ENCODE measurements at regions not wholly inside any gene's neighbourhood (a gene's known extent, or its start where the extent isn't known, plus 50 kb on each side); places are given as distances from the start of the nearest gene placed in this dataset.
"Not testable (repeated sequence)": the region's sequence is repeated elsewhere in the genome, so short reads cannot be mapped to it uniquely, and the experiment has no call there.

GRCh38 chr2:18304849-18305248, 255.6 kb downstream of the RDH14 start:
- no peak for DNase-seq

DNA sequence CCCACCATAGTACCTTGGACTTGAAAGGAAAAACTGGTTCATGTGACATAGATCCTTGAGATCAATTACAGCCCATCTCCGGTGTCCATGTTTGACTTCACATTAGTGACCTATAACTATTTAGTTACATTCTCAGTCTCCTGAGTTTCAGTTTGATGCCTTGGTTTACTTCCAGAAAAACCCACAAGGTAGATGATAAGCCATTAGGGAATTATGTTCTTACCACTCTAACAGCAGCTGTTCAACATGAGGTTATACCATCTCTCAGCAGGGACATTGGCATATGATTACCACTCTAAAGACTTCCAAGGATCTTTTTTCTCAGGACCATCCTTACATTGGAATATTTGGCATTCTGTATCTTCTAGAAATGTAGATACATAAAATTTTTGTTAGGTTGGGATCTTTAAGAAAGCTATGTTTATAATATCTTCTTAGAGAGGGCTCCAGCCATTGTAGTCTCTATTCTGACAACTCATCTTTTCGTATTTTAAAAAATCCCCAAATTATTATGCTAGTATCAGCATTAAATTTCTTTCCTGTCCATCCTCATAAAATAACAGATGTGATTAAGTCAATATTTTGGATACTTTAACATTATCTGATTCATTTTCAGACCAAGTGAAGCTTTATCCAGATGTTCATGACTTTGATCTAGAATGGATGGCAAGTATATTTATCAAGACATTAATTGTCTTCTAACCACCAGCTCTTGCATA, 258.9 kb downstream of the RDH14 start:
- DNase-seq: no peak

- no peak for DNase-seq
These were observed 260.8 kb downstream of the RDH14 start for GRCh38 chr2:18299423-18300212.

DNA sequence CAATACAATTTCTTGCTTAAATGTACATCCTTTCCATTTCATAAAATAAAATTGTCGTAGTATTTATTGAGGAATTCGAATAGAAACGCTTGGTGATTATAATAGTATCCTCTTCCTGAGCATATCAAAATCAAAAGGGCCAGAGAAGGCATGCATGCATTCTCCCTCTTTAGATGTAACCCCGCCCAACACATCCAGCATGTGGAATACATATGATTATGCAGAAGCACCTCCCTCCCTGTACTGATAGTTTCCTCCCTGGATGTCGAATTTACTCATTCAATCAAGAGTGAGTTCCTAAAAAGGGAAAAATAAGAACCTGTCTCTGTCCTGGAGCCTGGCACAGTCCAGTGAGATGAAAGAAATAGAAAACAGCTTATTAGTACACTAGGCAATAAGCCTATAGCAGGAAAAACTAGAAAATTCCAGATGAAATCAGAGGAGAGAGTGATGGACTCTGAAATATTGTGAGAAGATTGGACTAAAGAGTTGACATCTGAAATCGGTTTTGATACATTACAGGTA, 262.9 kb downstream of the RDH14 start:
- DNase-seq: no peak

DNA sequence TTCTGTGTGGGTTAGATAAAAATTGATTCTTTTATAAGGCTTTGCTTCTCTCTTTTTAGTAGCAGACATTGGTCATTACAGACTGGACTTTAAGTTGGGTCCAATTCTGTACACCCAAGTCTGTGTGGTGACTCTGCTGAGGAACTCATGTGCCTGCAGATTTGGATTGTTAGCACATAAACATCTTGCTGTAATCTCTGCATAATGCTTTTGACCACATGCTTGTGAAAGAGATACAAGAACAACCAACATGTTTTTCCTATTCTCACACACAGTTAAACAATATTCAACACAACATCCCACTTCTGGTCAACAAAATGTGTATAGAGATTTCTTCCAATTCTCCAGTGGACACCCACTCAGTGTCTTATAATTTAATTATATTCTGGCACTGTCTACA, 270.1 kb downstream of the RDH14 start:
- no peak for DNase-seq

DNA sequence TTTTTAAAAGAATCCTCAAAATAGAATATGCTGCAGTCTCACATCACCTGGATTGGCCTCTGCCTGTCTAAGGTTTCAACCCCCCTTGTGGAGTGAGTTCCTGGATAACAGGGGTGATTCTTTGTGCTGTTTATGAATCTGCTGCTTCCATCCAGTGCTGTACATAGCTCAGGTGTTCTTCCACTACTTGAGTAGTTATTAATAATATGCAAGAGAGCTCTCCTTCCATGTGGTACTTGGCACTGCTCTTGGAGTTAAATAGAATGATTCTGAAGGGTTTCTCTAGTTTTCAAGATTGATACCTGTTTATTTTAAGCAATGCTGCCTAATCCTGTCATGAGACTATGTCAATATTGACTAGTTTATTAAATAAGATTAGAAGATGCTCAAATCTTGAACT, 273.6 kb downstream of the RDH14 start:
- no peak for DNase-seq

DNA sequence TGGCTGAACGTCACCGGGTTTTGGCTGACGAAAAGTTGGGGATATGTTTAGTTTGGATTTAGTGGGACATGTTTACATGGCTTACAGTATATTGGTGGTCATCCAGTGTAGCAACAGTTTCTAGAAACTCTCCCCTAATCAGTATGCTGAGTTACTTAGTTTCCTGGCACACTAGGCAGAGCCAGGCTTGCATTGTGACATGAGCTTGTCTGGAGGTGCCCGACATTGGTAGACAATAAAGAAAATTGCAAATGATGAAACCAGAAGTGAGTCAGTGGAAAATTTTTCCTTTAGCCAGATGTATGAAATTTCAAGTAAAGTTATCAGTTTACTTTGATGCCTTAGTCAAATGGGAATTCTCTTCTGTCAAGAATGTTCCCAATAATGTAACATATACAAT, 276.1 kb downstream of the RDH14 start:
- no peak for DNase-seq

DNA sequence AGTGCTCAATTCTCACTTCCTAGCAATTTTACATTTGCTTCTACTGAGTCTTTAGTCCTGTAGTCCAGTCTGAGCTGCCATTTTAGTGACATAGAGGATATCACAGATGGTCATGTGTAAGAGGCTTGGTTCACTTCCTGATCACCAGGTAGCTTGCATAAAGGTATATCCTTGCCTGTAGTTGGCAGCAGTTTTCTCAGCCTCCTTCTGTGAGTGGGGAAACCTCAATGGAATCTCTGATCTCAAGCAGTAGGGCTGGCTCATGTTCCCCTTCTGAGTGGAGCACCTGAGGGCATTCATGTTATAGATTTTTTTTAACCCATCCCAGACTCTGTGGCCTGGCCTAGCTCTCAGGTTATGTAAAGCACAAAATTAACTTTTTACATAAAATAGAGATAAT, 278.4 kb downstream of the RDH14 start:
- DNase-seq: no peak

DNA sequence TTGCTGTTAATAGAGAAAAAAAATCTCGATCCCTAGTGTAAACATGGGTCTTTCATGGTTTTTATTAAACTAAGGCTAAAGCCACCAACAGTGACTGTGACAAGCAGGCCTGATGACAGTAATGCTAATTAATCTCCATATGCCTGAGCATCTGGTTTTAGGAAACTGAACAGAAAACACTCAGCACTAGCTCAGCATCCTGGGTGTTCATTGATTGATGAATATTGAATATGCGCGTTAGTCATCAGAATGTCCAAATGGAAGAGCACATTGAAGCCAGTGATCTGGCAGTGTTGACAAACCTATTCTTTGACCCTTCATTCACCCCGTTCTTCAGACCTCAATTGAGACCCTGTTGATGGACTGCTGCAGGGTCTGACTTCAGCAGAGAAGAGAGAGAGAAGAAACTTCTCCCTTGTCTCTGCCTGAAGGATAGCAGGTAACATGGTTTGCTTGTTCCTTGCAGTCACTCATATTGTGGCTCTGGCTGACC, 283.8 kb downstream of the RDH14 start:
- no peak for DNase-seq

DNA sequence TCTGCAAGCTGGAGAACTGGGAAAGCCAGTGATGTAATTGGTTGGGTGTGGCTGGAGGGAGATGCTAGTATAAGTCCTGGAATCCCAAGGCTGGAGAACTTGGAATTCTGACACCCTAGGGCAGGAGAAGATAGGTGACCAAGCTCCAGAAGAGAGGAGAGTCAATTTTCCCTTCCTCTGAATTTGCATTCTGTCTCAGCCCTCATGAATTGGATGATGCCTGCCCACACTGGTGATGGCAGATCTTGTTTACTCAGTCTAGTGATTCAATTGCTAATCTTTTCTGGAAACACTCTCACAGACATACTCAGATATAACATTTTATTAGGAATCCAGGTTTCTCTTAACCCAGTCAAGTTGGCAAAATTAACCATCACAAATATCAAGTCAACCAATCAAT, 287.2 kb downstream of the RDH14 start:
- DNase-seq: no peak

DNA sequence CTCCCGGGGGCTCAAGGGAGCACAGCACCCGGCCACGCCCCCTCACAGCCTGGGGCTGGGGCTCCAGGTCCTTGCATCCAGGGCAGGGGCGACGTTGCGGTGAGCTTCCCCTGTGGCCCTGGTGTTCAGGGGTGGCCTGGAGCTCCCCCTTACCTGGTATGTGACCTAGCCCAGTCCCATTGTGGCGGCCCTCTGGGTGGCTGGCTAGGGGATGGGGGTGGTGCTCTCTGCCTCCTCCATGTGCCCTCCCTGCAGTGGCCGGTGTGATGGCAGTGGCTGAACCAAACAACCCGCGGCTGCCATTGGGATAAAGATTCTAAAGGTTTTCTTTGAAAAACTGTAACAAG, 288.3 kb downstream of the RDH14 start:
- DNase-seq: no peak

DNA sequence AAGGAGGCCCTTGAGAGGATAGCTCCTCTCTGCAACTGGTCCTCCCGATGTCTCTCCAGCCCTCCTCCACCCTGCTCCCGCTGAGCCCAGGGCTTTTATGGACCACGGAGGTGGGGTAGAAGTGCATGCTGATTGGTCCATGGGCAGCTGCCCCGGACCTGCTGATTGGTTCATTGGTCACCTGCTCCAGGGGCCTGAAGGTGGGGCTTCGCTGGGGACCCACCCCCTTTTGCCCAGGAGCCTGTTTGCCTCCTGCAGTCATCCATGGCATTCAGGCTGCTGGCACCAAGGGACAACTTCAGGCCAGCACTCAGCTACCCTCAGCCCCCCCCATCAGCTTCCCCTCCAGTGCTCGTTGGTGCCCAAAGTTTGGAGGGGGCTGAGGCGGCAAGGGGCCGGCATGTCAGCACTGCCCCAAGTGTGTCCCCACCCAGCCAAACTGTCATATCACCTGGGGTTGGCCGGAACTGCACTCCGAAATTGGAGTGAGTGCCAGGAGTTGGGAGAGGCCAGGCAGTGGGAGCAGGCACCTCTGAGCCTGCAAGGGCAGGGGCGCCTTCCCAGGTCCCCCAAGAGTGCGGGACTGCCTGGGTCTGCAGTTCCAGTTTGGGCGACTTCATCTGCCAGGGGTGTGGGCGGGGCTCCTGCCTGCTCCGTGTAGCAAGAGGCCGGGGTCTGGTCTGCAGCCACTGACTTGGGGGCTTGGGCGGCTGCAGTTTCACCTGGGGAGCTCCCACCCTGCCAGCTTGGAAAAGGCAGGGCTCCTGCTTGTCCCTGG, 288.9 kb downstream of the RDH14 start:
- DNase-seq: no peak

- no peak for DNase-seq
These were observed 292.1 kb downstream of the RDH14 start for GRCh38 chr2:18268400-18268799.

DNA sequence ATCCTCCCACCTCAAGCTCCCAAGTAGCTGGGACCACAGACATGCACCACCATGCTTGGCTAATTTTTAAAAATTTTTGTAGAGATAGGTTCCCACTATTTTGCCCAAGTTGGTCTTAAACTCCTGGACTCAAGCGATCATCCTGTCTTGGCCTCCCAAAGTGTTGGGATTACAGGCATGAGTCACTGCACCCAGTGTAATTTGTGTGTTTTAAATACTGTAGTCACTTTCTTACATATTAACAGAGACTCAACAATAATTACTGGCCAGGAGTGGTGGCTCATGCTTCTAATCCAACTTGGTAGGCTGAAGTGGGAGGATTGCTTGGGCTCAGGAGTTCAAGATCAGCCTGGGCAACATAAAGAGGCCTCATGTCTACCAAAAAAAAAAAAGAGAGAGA, 293.0 kb downstream of the RDH14 start:
- no peak for DNase-seq

DNA sequence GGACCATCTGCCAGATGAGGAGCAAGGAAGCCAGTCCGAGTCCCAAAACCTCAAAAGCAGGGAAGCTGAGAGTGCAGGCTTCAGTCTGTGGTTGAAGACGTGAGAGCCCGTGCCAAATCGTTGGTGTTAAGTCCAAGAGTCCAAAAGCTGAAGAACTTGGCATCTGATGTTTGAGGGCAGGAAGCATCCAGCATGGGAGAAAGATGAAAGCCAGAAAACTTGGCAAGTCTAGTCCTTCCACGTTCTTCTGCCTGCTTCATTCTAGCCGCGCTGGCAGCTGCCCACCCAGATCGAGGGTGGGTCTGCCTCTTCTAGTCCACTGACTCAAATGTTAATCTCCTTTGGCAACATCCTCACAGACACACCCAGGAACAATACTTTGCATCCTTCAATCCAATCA, 293.8 kb downstream of the RDH14 start:
- not testable (repeated sequence) for DNase-seq

DNA sequence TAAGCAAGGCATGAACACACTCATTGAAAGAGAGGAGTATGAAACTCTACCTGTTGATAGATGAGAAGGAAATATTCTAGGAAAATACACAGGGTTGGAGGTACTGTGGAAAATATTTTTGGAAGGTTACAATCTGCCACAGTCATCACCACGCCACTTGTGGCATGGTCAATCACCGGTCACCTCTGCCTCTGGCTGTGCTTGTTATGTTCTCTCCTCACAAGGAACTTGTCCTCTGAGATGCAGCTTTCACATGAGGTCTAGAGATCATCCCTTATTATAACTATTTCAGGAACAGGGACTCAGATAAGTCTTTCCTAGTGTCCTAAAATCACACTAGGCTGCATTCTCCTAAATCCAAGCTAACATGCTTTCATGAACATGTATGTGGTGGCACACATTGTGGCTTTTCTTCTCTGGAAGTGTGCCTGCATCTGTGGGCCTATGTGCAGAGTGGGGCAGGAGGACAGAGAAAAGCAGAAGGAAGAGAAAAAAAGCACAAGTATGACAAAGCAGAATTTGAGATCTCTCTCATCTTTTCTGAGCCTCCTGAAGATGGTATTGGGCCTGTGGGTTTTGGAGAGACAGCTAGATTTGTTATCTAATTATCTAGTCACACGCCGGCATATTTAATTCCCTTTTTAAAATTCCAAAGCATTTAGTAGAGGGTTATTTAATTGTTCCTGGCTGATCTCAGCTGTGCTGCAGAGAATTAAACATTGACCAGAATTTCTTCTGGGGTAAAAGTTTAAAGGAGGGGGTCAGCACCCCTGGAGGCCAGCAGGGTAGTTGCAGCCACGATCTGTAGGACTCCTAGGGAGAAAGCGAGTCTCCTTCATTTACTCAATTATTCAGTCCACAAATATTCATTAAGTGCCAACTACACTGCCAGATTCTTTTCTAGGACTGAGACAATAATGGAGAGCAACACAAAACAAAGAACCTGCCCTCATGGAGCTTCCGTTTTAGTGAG, 294.6 kb downstream of the RDH14 start:
- no peak for DNase-seq

DNA sequence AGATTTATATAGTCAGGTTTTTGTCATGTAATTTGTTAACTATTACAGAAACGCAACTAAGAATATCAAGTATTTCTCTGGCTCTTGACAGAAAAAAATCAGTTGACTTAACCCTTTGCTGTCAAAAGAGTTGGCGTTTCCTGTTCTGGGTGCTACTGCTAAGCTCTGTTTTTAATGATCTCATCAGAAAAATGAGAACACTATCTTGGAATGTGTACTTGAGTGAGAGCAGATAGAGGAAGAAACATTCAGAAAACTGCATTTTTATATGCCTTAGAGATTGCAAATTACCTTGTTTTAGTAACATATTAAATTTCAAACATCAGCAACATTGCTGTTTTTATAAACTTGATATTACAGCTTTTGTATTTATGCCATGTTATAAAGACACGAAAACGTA, 297.9 kb downstream of the RDH14 start:
- no peak for DNase-seq

- no peak for DNase-seq
These were observed 306.7 kb downstream of the RDH14 start for GRCh38 chr2:18253686-18254197.

GRCh38 chr2:18251486-18251885, 309.0 kb downstream of the RDH14 start:
- no peak for DNase-seq

- DNase-seq: no peak
These were observed 313.0 kb downstream of the RDH14 start for GRCh38 chr2:18247282-18248110.

DNA sequence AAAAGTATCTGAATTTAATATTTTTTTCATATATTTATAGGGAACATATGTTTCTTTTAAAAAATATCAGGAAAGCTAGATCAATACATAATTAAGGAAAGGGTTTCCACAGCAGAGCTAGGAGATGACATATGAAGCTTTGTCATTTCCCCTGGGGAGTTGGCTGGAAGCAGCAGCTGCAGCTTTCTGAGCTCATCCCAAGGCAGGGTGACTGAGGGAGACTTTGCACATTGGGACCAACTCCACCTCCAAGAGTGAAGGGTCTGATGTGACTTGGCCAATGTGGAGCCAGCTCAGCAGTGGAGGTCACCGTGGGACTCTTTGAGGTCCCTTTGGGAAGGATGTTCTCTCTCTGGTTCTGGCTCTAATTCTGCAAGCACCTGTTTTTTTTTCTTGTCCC, 315.1 kb downstream of the RDH14 start:
- DNase-seq: no peak
